RPMI8226 (cell line): ENCODE measurements at regions not wholly inside any gene's neighbourhood (a gene's known extent, or its start where the extent isn't known, plus 50 kb on each side); places are given as distances from the start of the nearest gene placed in this dataset.
"Not testable (repeated sequence)": the region's sequence is repeated elsewhere in the genome, so short reads cannot be mapped to it uniquely, and the experiment has no call there.

ENCODE experiments used
- DNase-seq: peaks from one replicate; pipeline ENCODE4 v3.0.0-alpha.2; 2015

DNA sequence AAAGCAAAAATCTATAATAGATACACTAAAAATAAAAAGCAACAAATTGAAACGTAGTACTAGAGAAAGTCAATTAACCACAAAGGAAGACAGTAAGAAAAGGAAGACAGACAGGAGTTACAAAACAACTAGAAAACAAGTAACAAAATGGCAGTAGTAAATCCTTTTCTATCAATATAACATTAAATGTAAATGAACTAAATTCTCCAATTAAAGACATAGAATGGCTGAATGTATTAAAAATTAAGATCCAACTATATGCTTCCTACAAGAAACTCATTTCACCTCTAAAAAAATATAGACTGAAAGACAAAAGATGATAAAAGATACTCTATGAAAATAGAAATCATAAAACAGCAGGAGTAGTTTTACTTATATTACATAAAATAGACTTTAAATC, 79.1 kb downstream of the CTH start:
- no peak for DNase-seq

DNA sequence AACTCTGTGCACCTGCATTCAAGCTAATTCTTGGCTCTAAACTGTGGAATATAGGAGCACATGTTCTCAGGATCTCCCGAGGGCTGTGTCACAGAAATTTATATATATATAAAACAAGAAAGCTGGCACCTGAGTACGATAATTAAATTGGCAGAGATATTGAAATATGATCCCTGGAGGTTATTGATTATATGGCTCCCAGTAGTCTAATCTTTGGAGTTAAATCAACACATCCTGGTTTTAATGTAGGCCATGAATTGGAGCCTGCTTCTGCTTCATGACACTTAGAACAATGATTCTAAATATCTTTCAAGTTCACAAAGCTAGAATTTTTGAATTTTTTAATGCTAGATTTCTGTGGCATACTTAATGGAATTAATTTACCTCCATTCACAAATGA, 84.3 kb downstream of the CTH start:
- DNase-seq, result no peak

DNA sequence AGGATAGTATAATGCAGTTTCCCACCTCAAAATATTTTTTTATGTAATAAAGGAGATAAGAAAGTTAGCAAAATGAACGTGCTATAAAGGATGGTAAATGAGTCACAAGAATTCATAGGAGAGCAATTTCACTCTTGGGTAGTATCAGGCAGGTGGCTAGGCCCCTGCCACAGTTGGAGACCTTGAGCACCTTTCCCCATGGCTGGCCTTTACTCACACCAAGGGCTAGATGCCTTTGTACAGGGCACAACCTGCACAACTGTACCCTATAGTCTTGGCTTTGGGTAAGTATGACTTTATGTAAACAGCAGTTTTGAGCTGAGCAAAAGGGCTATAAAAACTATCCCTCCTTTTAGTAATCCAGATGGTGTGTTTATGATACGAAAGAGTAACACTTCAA, 85.1 kb downstream of the CTH start:
- no peak for DNase-seq

- no peak for DNase-seq
Observed at GRCh38 chr1:70497152-70497551, 86.1 kb downstream of the CTH start.

- DNase-seq, result no peak
Observed at GRCh38 chr1:70498666-70499065, 87.6 kb downstream of the CTH start.

GRCh38 chr1:70499695-70500094, 88.6 kb downstream of the CTH start:
- DNase-seq, result no peak

- no peak for DNase-seq
Observed at GRCh38 chr1:70503358-70503757, 92.3 kb downstream of the CTH start.

GRCh38 chr1:70504176-70504820, 93.2 kb downstream of the CTH start:
- DNase-seq, result no peak

DNA sequence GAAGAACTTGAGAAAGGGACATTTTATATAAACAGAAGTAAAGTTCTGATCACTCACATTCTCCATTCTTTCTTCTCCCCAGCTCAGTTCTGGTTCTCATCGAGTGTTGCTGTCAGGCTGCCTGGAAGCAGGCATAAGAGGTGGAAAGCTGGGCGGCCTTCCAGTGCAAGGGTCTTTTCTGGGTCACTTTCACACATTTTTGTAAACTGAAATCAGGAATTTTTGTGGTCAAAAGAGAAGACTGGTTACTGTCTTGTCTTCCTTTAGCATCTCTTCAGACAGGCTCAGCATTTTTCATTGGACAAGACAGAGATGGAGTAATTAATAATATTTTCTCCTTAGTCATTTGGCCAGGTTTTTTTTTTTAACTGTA, 93.7 kb downstream of the CTH start:
- DNase-seq, result no peak

DNA sequence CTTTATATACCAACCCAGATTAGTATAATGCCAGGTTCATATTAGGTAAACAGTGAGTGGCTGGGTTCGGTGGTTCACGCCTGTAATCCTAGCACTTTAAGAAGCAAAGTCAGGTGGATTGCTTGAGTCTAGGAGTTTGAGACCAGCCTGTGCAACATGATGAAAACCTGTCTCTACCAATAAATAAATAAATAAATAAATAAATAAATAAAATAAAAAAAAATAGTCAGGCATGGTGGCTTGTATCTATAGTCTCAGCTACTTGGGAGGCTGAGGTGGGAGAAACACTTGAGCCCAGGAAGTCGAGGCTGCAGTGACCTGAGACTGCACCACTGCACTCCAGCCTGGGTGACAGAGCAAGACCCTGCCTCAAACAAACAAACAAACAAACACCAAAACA, 96.9 kb downstream of the CTH start:
- not testable (repeated sequence) for DNase-seq

GRCh38 chr1:70509996-70510876, 99.2 kb downstream of the CTH start:
- peak; percentile 55 for DNase-seq

- DNase-seq, result peak; percentile 64
Observed at GRCh38 chr1:70517444-70517843, 106.4 kb downstream of the CTH start.

- peak; percentile 57 for DNase-seq
Observed at GRCh38 chr1:70518106-70518505, 107.0 kb downstream of the CTH start.

- peak; percentile 21 for DNase-seq
Observed at GRCh38 chr1:70528590-70529333, 117.7 kb downstream of the CTH start.

DNA sequence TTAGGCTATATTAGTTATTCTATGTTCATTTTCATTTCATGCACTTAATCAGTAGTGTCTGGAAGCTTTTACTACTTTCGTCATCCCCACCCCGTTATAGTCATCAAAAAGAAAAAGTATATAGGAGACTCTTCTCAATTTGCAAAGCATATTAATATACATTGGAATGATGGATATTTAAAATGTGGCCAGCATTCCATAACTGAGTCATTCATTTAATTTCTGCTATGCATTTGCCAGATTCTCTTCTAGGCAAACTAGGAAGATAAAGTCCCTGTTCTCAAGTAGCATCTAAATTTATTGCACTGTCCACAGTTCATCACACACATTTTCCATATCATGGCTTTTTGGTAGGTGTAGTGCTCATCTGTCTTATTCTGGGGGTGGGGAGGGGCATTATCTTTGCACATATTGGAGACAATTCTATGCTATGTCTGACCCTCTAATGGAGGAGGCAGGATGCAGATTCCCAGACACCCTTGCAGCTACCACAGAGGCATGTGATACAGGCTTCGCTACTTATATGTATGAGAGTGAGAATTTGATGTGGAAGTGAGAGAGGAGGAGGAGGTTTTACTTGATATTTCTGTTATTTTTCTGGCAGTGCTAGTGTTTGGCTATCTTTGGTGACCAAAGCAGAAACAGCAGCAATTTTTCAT, 125.8 kb downstream of the CTH start:
- DNase-seq, result no peak

- DNase-seq, result no peak
Observed at GRCh38 chr1:70537788-70538187, 126.7 kb downstream of the CTH start.

DNA sequence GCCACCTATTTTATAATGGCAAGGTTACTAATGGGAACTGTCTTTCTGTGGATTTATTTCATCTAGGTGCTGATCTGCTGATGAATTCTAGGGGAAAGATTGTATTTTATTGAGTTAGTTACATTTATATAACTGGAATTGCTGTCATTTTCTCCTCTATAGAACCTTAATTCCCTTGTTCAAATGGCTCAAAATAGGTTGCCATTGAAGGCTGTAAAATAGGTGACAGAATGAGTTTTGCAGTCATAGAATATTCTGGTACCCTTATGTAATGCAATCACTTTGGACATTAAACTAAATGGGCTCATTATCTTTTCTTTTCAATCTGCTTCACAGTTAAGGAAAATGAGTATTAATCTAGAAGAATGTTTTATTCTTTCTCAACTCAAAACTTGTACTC, 131.0 kb downstream of the CTH start:
- no peak for DNase-seq

GRCh38 chr1:70542856-70543255, 131.8 kb downstream of the CTH start:
- DNase-seq, result no peak

DNA sequence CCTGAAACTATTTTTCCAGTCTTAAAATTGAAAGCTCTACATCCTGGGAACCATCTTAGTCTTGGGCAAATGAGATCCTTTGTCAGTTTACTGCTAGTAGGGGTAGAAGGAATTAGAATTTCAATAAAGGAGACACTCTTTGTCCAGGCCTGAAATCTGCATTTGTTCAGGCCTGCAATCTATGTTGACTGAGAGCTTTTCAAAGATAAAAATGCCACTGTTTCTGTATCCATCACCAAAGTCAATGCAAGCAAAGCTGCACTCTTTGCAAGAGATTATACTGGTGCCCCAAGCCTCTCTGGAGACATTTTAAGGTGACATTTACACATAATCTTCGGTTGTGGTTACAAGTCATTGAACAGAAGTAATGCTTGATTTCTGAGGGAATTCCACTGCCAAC, 135.7 kb downstream of the CTH start:
- no peak for DNase-seq

GRCh38 chr1:70552662-70553566, 141.8 kb downstream of the CTH start:
- DNase-seq, result no peak

- no peak for DNase-seq
Observed at GRCh38 chr1:70553567-70553956, 142.5 kb downstream of the CTH start.

GRCh38 chr1:70554341-70554740, 143.3 kb downstream of the CTH start:
- DNase-seq, result no peak
